ENCODE measurements at regions not wholly inside any gene's neighbourhood (a gene's known extent, or its start where the extent isn't known, plus 50 kb on each side); places are given as distances from the start of the nearest gene placed in this dataset.
"Not testable (repeated sequence)": the region's sequence is repeated elsewhere in the genome, so short reads cannot be mapped to it uniquely, and the experiment has no call there.

DNA sequence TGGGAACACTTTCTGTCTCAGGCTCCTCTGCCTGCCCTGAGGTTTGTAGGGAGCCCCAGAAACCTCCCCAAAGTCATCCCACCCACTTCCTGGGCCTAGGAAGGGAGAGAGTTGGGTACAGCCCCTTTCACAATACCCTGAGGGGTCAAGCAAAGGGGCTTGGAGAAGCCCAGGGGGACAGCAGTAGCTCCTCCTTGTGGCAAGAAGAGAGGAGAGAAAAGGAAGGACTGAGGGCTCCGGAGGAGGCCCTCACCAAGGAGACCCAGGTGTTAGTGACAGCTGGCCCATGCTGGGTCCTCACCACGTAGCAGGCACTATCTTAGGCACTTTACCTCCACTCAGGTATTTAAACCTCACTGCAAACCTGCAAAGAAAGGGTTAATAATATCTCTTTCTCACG is 112.8 kb downstream of the IRX5 start:
- no peak for DNase-seq

DNA sequence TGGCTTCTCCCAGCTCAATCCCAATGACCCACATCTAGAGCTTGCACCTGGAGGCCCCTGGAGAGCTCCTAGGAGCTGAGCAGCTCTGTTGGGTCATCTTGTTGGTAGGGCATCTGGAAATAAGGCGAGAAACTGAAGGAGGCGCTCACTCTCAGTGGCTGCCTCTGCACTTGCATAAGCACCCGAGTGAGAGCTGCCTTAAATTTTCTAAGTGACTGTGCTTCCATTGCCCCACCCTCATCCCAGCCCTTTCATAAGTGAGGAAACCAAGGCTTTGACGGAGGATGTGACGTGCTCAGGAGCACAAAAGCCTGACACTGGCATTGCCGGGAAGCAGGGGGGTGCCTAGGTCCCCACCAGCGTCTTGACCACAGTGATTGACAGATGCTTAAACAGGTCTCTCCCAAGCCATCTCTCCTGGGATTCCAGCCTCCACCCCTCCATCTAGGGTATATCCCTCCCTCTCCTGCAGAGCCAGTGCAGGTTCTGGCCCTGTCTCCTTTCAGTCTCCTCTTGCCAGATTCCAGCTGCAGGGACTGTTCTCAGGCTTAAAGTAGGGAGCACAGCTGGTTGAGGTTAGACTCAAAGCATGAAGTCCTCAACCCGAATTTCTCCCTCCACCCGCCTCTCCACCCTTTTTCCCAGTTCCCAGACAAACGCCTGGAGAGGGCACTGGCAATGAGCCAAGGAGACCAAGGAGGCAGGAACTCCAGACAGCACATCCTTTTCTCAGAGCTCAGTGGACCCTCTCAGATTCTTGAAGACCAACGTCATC is 113.7 kb downstream of the IRX5 start:
- no peak for DNase-seq

GRCh38 chr16:55045329-55045728 is 114.7 kb downstream of the IRX5 start:
- no peak for DNase-seq

- no peak for DNase-seq
Measured at GRCh38 chr16:55045756-55046460, 115.2 kb downstream of the IRX5 start.

DNA sequence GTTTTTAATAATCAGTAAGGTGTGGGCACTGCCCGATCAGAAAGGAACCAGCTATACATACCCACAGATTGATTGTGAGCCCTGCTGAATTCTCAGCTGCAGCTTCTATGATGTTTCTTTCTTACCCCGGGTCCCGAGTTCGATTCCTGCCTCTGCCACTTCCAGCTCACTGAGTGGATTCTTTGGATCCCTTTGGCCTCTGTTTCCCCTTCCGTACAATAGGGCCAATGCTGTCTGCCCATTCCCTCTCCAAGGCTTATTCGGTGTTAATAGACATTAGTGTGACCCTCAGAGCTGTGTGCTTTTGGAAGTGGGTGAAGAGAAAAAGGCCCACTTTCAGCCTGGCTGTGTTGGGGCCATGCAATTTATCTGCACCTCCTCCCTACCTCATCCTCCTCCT is 115.8 kb downstream of the IRX5 start:
- no peak for DNase-seq

DNA sequence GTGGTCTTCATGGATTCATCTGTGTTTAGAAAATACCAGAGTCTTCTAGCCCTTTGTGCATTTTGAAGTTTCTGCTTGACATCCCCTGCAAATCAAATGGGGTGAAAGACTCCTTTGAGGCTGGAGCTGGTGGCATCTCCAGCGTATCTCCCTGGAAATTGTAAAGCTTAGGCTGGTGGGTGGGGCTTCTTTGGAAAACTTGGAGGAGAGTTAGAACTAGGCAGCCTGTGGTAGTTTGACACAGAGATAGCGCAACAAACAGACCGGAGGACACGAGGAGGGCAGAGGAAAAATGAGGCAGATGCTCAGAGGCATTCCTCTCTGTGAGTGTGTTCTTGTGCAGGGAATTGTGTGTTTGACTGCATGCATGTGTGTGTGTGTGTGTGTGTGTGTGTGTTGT is 116.3 kb downstream of the IRX5 start:
- DNase-seq = no peak

DNA sequence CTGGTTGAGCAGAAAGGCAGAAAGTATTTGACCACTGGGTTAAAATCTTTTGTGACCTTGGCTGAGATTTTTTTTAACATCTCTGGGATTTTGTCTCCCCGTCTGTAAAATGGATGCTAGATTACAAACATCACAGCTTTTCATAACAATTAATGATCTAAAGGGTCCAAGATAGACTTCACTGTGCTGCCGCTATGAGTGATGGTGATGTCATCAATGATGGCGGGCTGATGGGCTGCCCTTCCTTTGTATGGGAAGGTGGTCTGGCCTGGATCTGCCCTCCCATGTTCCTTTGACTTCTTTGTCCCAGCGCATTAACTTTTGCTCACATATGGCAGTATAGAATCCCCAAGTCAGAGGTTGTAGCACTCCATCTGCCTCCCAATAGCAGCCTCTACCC is 116.7 kb downstream of the IRX5 start:
- no peak for DNase-seq

DNA sequence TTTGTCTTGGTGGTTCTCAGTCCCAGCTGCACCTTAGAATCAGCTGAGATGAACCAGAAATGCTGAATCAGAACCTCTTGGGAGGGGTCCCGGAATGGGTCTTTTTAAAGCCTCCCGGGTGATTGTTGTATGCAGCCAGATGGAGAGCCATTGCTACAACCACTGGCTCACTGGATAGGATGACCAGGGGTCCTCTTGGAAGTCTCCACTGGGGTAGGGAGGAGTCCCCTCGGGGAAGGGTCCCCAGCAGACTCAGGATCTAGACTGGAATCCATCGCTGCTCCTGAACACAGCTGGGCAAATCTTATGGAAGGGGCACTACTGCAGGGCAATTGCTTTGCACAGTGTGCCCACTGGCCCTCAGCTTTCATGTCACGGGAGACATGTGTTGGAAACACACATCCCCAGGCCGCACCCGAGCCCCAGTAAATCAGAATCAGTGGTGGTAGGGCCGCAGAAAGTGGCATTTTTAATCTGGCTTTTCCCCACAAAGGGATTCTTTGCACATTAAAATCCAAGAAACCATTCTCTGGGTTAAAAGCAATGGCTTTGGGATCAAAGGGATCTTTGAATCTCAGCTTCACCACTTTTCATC is 117.3 kb downstream of the IRX5 start:
- no peak for DNase-seq

DNA sequence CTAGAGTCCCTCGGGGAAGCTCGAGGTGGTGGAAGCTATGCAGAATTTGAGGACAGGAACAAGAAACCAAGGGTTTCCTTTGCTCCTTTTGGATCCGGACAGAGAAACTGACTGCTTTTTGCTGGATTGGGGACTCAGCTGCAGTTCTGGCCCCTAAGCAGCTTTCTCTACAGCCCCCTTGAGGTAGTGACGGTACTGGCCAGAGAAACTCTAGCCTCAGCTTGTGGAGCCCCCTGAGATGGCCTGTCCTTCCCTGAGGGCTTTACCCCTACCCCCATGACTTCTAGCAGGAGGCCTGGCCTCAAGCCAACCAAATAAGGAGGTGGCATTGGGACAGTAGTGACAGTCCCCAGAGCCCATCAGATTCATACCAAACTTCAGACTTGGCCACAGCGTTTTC is 118.1 kb downstream of the IRX5 start:
- no peak for DNase-seq

- no peak for DNase-seq
Measured at GRCh38 chr16:55051571-55052347, 121.1 kb downstream of the IRX5 start.

DNA sequence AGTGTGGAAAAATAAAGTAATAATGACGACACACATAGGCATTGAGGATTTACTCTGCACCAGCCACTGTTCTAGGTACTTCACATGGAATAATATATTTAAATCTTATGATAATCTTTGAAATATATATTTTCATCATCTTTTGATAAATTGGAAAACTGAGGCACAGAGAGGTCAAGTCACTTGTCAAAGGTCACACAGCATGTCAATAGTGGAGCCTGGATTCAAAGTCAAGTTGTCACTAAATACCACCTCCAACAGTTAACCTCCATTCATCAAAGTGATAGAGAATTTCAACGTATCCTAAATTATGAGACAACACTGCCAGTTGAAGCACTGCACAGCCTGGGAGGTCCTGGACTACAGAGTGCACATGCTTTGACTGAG is 121.7 kb downstream of the IRX5 start:
- DNase-seq = no peak

DNA sequence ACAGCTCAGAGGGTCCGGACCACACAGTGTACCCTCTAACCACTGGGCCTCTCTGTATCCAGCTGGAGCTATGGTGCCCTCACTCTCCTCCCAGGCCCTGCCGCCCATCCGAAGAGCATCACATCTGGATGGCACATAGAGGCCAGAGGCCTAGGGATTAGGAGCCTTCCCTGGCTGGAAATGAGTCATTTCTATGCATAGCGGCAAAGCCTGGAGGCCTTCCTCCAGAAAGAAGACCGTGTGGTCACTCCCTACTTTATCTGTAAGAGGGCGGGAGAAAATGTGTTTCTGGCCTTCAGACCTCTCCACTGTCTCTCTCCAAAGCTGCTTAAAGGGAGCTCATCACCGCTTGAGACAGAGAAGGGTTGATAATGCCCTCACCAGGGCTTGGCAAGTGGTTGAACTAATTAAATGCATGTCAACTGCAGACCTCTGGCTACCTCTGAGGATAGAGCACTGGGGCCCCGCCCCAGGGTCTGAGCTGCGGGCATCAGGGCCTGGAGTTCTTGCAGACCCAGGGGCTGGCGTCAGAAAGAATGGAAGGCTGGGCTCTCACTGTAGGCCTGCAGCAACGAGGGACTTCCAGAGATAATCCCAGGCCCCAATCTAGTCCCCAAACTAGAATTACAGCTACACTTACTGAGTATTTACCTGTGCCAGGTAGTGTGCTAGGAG is 122.2 kb downstream of the IRX5 start:
- DNase-seq = no peak

DNA sequence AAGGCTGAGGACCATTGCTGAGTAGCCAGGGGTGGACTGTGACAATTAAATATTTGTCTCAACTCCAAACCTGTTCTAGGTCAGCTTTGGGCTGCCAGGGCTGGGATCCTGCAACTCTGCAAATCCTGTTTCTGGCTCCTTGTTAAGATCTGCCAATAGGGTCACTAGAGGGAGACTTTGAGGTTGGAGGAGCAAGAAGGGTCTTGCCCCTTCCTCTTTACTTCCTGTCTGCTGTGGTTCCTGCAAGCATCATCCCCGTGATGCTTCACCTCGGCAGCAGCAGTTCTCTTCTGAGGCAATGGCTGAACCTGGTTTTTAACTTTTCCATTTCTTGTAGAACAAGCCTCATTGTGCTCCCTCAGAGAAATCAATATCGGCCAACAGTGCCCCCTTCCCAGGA is 124.6 kb downstream of the IRX5 start:
- DNase-seq = no peak

GRCh38 chr16:55056585-55057401 is 126.1 kb downstream of the IRX5 start:
- DNase-seq = peak; percentile 42

- peak; percentile 33 for DNase-seq
Measured at GRCh38 chr16:55057866-55058265, 127.2 kb downstream of the IRX5 start.

DNA sequence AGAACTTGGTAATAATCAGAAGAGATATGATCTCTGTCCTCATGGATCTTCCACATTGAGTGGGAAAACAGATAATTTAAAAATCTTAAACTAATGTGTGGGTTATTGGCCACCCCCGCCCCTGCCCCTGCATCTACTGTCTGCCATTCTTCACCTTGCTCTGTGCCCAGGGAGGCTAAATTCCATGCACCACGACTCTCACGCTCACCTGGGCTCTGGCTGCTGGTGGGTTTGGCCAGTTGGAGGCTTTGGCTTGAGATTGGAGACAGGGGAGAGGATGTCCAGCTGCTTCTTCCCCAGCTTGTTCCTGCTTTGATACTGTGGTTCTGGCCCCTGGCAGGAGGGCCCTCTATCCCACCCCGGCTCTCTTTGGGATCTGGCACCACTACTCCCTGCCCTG is 127.9 kb downstream of the IRX5 start:
- no peak for DNase-seq

DNA sequence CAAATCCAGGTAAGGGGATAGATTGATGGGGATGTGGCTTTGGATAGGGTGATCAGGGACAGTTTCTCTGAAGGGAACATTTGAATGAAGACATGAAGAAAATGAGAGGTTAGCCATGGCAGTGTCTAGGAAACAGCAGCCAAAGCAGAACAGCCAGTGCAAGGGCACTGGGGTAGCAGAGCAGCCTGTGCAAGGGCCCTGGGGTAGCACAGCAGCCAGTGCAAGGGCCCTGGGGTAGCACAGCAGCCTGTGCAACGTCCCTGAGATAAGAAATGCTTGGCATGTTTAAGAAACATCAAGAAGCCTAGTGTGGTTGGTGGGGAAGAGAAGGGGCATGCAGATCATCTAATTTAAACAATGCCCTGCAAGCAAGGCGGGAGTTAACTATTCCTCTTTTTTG is 128.5 kb downstream of the IRX5 start:
- DNase-seq = peak; percentile 12

GRCh38 chr16:55061126-55061525 is 130.5 kb downstream of the IRX5 start:
- DNase-seq = no peak

- DNase-seq = no peak
Measured at GRCh38 chr16:55062442-55062841, 131.8 kb downstream of the IRX5 start.

- DNase-seq = no peak
Measured at GRCh38 chr16:55072976-55073375, 142.3 kb downstream of the IRX5 start.

DNA sequence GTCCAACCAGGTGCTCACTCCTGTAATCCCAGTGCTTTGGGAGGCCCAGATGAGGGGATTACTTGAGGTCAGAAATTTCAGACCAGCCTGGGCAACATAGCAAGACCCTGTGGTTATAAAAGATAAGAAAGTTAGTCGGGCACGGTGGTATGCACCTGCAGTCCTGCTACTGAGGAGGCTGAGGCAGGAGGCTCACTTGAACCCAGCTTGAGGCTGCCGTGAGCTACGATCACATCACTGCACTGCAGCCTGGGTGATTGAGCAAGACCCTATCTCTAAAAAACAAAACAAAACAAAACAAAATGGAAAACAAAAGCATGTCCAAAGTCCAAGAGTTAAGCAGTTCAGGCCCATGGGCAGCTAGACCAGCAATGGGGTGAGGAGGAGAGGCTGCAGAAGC is 143.2 kb downstream of the IRX5 start:
- no peak for DNase-seq

- not testable (repeated sequence) for DNase-seq
Measured at GRCh38 chr16:55075208-55075607, 144.5 kb downstream of the IRX5 start.
